GM23248 (cell line): ENCODE measurements at regions not wholly inside any gene's neighbourhood (a gene's known extent, or its start where the extent isn't known, plus 50 kb on each side); places are given as distances from the start of the nearest gene placed in this dataset.

Experiments used
- EZH2 ChIP-seq: fragments of 200-600 bp; sonication (generic); IDR thresholded peaks from 2 replicates; pipeline ENCODE4 v1.6.1; 2018; ENCODE audit warnings: antibody characterized with exemption, mild to moderate bottlenecking; ENCODE audit not compliant: insufficient read depth, poor library complexity, severe bottlenecking
- EZH2phosphoT487 ChIP-seq: fragments of 200-600 bp; sonication (generic); IDR thresholded peaks from 2 replicates; pipeline ENCODE4 v1.6.1; 2018; ENCODE audit warnings: antibody characterized with exemption, moderate library complexity, mild to moderate bottlenecking, low read depth; ENCODE audit not compliant: insufficient read depth

DNA sequence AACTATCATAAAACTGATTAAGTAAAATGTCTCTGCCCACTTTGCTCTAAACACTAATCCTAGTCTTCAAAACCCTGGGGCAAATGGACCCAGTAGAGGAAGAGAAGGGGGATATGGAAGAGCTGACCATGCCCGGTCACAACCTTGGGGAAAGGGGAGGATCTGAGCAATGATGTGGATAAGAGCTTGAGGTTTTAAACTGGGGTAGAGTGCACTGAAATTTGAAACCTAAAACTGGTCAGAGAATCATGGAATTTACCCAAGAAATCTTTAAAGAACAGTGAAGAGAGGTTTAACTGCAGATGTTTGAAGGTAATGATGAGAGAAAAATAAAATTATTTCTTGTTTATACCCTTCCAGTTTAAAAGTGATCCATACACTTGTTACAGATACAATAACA, 110.8 kb downstream of the MRPS30 start:
- TF ChIP-seq EZH2phosphoT487, result no peak
- no peak for TF ChIP-seq EZH2
